C4-2B (cell line): ENCODE measurements at regions not wholly inside any gene's neighbourhood (a gene's known extent, or its start where the extent isn't known, plus 50 kb on each side); places are given as distances from the start of the nearest gene placed in this dataset.

Experiments
- ZFX ChIP-seq: fragments of 450-650 bp; IDR thresholded peaks from 2 replicates; pipeline ENCODE4 v1.6.1; 2017
- TF ChIP-seq, protein P1 (sequence below): fragments of 450-650 bp; conservative IDR thresholded peaks from 2 replicates; pipeline ENCODE4 v1.5.1; 2017; ENCODE audit warnings: mild to moderate bottlenecking

DNA sequence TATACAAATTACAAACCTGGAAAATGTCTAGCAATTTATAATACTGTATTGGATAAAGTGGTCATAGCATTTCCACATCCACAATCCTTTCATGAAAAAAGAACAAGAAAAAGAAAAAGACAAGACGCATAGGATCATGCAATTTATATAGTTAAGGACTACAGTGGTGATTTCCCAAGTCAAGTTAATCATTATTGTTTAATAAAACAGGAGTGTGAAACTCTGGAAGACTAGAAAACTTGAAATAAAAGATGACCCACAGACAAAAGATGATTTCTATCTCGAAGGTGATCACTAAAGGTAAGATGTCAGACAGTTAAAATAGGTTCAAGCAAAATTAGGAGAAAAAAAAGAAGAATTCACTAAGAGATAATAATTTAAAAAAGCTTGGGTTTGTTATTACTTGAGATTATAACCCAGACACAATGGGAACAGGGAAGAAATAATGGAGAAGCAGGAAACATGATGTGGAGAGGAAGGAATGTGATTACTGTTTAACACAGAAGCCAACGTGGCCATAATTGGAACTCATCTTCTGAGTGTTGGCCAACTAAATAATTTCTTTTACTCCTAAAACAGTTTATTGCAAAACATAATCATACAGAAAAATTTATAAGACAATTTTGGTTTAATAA is 441.2 kb upstream of the ANO3 start:
- TF ChIP-seq, protein P1, sequence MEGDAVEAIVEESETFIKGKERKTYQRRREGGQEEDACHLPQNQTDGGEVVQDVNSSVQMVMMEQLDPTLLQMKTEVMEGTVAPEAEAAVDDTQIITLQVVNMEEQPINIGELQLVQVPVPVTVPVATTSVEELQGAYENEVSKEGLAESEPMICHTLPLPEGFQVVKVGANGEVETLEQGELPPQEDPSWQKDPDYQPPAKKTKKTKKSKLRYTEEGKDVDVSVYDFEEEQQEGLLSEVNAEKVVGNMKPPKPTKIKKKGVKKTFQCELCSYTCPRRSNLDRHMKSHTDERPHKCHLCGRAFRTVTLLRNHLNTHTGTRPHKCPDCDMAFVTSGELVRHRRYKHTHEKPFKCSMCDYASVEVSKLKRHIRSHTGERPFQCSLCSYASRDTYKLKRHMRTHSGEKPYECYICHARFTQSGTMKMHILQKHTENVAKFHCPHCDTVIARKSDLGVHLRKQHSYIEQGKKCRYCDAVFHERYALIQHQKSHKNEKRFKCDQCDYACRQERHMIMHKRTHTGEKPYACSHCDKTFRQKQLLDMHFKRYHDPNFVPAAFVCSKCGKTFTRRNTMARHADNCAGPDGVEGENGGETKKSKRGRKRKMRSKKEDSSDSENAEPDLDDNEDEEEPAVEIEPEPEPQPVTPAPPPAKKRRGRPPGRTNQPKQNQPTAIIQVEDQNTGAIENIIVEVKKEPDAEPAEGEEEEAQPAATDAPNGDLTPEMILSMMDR = no peak
- no peak for TF ChIP-seq ZFX
